ENCODE measurements at regions not wholly inside any gene's neighbourhood (a gene's known extent, or its start where the extent isn't known, plus 50 kb on each side); places are given as distances from the start of the nearest gene placed in this dataset.

DNA sequence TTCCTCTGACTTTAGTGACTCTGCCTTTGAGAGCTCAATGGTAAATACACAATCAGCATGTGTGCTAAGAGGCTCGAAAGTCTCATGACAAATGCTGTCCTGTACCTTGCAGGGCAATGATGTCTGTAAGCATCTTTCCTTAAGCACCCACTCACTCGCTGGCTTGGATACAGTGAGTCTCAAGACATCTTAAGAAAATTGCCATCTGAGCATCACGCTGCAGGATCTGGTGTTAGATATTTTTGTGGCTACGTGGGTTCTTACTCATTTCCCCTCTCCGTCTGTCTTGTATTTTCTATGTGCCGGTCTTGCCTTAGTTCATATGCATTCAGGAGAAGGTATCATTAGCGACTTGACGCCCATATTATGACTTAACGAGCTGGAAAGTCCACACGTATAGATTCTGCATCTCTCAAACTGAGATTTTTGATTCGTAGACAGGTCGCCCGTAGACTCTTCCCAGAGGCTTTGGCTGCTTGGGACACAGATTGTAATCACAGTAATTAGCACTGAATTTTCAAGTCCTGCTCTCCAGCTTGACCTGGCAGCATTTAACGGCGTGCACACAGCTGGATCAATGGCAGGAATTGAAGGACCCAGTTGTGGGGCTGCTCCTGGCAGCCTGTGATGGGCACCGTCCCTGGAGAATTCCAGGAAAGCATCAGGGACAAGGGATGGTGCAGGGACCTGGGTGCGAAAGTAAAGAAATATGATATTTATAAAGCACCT, 231.2 kb downstream of the ZIC5 start:
- TF ChIP-seq, protein P1, sequence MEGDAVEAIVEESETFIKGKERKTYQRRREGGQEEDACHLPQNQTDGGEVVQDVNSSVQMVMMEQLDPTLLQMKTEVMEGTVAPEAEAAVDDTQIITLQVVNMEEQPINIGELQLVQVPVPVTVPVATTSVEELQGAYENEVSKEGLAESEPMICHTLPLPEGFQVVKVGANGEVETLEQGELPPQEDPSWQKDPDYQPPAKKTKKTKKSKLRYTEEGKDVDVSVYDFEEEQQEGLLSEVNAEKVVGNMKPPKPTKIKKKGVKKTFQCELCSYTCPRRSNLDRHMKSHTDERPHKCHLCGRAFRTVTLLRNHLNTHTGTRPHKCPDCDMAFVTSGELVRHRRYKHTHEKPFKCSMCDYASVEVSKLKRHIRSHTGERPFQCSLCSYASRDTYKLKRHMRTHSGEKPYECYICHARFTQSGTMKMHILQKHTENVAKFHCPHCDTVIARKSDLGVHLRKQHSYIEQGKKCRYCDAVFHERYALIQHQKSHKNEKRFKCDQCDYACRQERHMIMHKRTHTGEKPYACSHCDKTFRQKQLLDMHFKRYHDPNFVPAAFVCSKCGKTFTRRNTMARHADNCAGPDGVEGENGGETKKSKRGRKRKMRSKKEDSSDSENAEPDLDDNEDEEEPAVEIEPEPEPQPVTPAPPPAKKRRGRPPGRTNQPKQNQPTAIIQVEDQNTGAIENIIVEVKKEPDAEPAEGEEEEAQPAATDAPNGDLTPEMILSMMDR (IDR thresholded peaks at IDR 0.05; ENCODE audit: low read depth, low read length): no peak
- H3K4me3 ChIP-seq (ENCODE audit: low read depth, low read length): no peak overlapping the region

DNA sequence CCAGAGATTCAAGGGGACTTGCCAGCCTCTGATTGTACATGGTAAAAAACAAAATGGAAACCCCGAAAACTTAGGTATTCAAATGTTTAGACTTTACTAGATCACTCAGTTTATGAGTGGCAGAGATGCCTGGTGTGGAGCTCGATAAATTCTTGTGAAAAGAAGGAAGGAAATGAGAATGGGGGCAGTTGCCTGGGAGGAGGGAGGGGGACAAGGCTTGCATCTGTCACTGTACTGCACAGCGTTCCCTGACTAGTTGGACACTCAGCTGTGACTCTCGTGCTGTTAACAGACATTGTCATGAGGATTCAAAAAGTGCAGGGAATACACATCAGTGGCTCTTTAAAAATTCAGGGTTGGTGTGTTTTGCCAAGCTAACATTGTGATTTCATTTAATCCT, 232.9 kb downstream of the ZIC5 start:
- no peak overlapping the region for H3K4me3 ChIP-seq (ENCODE audit: low read depth, low read length)
- TF ChIP-seq, protein P1 (IDR thresholded peaks at IDR 0.05; ENCODE audit: low read depth, low read length): no peak

DNA sequence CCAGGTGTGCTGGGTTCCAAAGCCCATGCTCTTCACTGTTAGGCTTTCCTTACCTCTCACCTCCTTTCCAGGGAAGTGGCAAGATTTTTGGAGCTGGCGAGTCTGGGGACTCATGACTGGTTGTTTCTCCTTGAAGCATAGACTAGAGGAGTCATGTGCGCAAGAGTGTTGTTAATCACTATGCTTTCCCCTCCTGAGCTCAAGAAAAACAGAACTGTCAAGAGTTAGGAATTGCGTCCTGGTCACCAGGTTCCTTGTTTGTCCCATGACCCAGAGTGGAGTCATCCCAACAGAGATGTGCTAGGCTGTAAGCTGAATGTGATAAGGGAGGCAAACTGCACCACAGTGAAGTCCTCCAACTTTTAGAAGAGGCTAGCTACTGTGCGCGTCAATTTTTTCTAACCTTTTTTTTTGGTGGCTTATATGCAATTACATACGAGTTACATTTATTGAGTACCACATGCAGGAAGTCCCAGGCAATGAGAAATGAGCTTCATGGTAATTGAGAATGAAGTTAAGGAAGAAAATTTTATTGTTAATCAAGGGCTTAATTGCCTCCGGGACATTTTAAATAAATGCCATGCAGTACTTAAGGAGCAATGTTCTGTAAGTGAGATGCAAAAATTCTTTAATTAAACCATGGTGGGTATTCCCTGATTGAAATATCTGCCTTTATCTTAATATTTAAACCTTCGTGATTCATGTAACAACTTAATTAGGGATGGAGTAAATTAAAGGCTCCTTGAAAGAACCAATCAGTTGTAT, 233.9 kb downstream of the ZIC5 start:
- H3K4me3 ChIP-seq (ENCODE audit: low read depth, low read length): no peak overlapping the region
- TF ChIP-seq, protein P1 (IDR thresholded peaks at IDR 0.05; ENCODE audit: low read depth, low read length): no peak

DNA sequence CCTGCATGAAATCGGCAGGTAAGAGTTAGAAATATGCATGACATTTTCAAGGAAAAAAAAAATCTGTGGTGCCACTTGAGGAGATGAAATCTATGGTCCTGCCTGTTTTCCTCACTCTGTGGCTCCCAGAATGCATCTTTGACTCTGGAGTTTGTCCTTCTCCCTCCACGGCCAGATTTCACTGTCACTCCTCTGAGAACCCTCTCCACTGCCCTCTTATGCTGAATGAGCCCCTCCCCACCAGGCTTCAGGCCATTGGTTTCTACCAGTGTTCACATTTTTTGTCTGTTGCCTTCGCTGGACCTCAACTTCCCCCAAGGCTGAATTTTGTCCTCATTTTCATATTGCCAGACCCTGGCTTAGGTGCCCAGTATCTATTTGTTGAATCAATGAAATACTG, 235.0 kb downstream of the ZIC5 start:
- TF ChIP-seq, protein P1 (IDR thresholded peaks at IDR 0.05; ENCODE audit: low read depth, low read length): no peak
- no peak overlapping the region for H3K4me3 ChIP-seq (ENCODE audit: low read depth, low read length)

DNA sequence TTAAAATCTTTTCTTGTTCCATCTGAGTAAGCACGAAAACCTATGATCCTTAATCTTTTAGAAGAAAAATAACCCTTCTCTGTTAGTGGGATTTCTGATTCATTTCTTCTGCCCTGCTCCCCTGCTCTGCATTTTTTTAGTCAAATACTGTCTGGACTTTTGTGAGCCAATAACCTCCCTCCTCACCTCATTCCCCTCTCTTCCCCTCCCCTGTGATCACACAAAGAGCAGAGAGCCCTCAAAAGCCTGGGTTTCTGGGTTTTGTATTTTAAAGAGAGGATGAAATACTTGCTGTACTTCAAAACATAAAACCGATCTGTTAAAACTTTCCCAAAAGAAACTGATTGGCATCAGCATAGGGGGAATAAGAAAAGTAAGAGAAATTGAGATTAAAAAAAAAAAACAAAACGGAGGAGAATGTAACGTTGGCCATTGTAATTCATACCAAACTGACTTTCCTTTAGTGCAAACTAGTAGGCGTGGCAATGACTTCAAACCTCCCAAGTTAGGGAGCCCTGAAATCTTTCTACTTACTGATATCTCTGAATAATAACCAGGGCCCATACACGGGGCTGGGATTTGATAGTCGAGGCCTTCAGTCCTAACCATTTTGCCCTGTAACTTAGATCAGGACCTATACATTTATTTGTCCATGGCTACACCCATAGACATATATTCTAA, 232.9 kb downstream of the TM9SF2 start:
- TF ChIP-seq, protein P1 (IDR thresholded peaks at IDR 0.05; ENCODE audit: low read depth, low read length): no peak

DNA sequence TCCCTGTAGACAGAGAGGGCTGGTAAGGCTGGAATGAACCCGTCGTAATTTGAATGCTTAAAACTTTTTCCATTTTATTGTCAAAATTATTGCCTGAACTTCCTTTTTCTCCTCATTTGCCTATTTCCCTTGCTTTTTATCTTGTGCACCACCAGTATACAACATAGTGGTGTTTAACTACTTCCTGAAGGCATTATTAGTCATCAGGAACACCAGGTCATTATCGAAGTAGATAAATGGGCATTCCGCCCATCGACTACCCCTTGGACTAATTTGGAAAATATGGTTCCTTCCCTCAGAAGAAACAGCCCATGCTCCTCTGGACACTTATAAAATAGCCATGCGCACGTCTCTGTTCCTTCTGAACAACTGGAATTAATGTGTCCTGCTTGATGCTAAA, 232.1 kb downstream of the TM9SF2 start:
- TF ChIP-seq, protein P1 (IDR thresholded peaks at IDR 0.05; ENCODE audit: low read depth, low read length): no peak
- no peak overlapping the region for H3K4me3 ChIP-seq (ENCODE audit: low read depth, low read length)

More for the DNA sequence above, 232.9 kb downstream of the TM9SF2 start:
- H3K4me3 ChIP-seq (ENCODE audit: low read depth, low read length): no peak overlapping the region

All from WI38 (cell line).